HG02840 (cell line): ENCODE measurements at regions not wholly inside any gene's neighbourhood (a gene's known extent, or its start where the extent isn't known, plus 50 kb on each side); places are given as distances from the start of the nearest gene placed in this dataset.

ENCODE experiments used
- ATAC-seq: cut with Tn5 transposase; IDR thresholded peaks from one replicate; pipeline ENCODE4 v1.9.1; 2021; ENCODE audit warnings: mild to moderate bottlenecking, moderate library complexity, moderate number of reproducible peaks; ENCODE audit not compliant: unreplicated experiment, low FRiP score

GRCh38 chr3:72418856-72419255 lies 429.4 kb downstream of the SHQ1 start:
- ATAC-seq = no peak

- ATAC-seq = no peak
These were observed 430.0 kb downstream of the SHQ1 start for GRCh38 chr3:72418244-72418643.

- ATAC-seq = no peak
These were observed 433.7 kb downstream of the SHQ1 start for GRCh38 chr3:72414481-72415016.

GRCh38 chr3:72413228-72413627 lies 435.0 kb downstream of the SHQ1 start:
- ATAC-seq = no peak

GRCh38 chr3:72412340-72412956 lies 435.8 kb downstream of the SHQ1 start:
- ATAC-seq = no peak

- no peak for ATAC-seq
These were observed 436.4 kb downstream of the SHQ1 start for GRCh38 chr3:72411843-72412242.

GRCh38 chr3:72411126-72411525 lies 437.1 kb downstream of the SHQ1 start:
- no peak for ATAC-seq

- no peak for ATAC-seq
These were observed 439.1 kb downstream of the SHQ1 start for GRCh38 chr3:72408983-72409779.

- no peak for ATAC-seq
These were observed 440.5 kb downstream of the SHQ1 start for GRCh38 chr3:72407766-72408165.

- ATAC-seq = no peak
These were observed 442.2 kb downstream of the SHQ1 start for GRCh38 chr3:72405943-72406566.

GRCh38 chr3:72401005-72401545 lies 447.2 kb downstream of the SHQ1 start:
- no peak for ATAC-seq

GRCh38 chr3:72398781-72399180 lies 449.5 kb downstream of the SHQ1 start:
- no peak for ATAC-seq

GRCh38 chr3:72397586-72397985 lies 450.7 kb downstream of the SHQ1 start:
- ATAC-seq = no peak

- ATAC-seq = no peak
These were observed 451.3 kb downstream of the SHQ1 start for GRCh38 chr3:72396899-72397298.

GRCh38 chr3:72395776-72396311 lies 452.4 kb downstream of the SHQ1 start:
- ATAC-seq = no peak

- ATAC-seq = no peak
These were observed 454.8 kb downstream of the SHQ1 start for GRCh38 chr3:72393455-72393854.

GRCh38 chr3:72391659-72392058 lies 456.6 kb downstream of the SHQ1 start:
- ATAC-seq = no peak

GRCh38 chr3:72390841-72391240 lies 457.4 kb downstream of the SHQ1 start:
- ATAC-seq = no peak

- no peak for ATAC-seq
These were observed 459.6 kb downstream of the SHQ1 start for GRCh38 chr3:72388644-72389043.

GRCh38 chr3:72388117-72388516 lies 460.1 kb downstream of the SHQ1 start:
- ATAC-seq = no peak
